ENCODE measurements at regions not wholly inside any gene's neighbourhood (a gene's known extent, or its start where the extent isn't known, plus 50 kb on each side); places are given as distances from the start of the nearest gene placed in this dataset.
A peak's percentile ranks its signal among the peaks of the same experiment; 100 is the strongest.

DNA sequence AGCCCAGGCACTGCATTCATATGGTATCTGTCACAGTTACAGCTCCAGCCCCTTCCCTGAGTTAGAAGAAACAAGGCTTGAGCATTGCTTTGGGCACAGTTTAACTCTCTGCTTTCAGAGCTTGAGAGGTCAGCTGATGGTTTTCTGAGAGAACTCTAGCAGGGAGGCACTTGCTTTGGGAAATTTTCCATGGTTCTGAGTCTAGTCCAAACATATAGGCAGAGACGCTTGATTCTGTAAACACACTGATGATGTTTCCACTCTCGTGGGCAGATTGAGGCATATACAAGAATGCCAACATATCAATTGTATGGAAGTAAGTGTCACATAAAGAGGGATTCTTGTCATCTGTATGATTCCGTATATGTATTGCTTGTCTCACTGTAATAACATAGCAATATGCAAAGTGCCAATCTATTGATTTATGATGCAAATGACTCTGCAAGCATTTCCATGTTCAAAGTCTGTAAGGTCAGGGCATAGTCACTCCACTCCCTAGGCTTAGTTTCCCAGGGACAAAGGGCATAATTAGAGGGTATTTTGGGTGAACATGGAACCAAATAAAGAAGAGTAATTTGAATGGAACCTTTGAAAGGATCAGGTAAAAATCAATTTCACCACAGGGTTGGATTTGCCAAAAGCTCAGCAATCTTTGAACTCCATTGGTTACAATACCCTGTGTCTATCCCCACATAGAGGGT lies 239.0 kb downstream of the INHBA start:
- H3K27me3 ChIP-seq (ENCODE audit: control insufficient read depth in 3 of 3, insufficient read depth in 3 of 3, low read length in 3 of 3) = no peaks in the 10 kb centered on the region
- 70 to 74% (median 71%) methylated on average over 3 of the region's 3 CpGs for WGBS, 3 donors
- no peak overlapping the region for H3K4me3 ChIP-seq (ENCODE audit: low read depth in 1 of 3, low read length in 3 of 3)
- DNase-seq (peak in 1 of 2 donors; percentile 24), FAIRE-seq (no peak)
- H3K9me3 ChIP-seq (ENCODE audit: control insufficient read depth in 2 of 2, insufficient read depth in 1 of 2, low read depth in 1 of 2, low read length in 1 of 2) = no peaks in the 10 kb centered on the region
- no peaks in the 10 kb centered on the region for H3K36me3 ChIP-seq (ENCODE audit: control insufficient read depth in 3 of 3, insufficient read depth in 2 of 3, low read depth in 1 of 3, low read length in 3 of 3)
- H3K4me1 ChIP-seq (ENCODE audit: control insufficient read depth in 3 of 3, insufficient read depth in 2 of 3, low read depth in 1 of 3, low read length in 2 of 3) = no peaks in the 10 kb centered on the region
- H3K27ac ChIP-seq (ENCODE audit: low read depth in 1 of 3, low read length in 2 of 3) = no peak overlapping the region

DNA sequence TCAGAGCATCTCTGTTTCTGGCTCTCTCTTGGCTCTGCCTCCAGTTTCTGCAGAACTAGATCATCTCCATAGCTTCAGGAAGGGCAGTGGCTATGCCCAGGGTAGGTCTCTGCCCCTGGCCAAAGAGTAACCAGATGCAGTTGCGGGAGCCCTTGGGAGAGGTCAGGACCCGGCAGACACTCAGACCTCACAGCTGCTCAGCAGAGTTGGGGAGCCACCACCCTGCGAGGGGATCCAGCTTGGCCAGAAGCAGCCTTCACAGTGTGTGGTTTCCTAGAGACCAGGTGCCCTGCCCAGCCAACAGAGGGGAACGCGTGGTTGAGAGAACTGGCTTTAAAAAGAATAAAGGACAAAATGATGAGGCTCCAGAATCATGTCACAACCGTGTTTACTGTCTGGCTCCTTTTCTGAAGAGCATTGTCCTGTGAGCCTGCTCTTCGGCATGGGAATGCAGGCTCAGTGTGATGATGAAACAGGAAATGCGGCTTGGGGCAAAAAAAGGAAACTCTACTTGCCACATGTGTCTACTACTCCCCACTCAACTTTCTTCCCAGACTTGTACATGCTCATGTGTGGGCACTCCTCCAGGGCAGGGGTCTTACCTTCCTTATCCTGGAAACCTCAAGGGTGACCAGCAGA lies 243.1 kb downstream of the INHBA start:
- Histone ChIP-seq H3K36me3 (ENCODE audit: control insufficient read depth in 3 of 3, insufficient read depth in 2 of 3, low read depth in 1 of 3, low read length in 3 of 3) (no peaks in the 10 kb centered on the region), H3K4me3 (ENCODE audit: low read depth in 1 of 3, low read length in 3 of 3) (no peak overlapping the region), H3K27me3 (ENCODE audit: control insufficient read depth in 3 of 3, insufficient read depth in 3 of 3, low read length in 3 of 3) (no peaks in the 10 kb centered on the region), H3K9me3 (ENCODE audit: control insufficient read depth in 2 of 2, insufficient read depth in 1 of 2, low read depth in 1 of 2, low read length in 1 of 2) (no peaks in the 10 kb centered on the region), H3K27ac (ENCODE audit: low read depth in 1 of 3, low read length in 2 of 3) (no peak overlapping the region), H3K4me1 (ENCODE audit: control insufficient read depth in 3 of 3, insufficient read depth in 2 of 3, low read depth in 1 of 3, low read length in 2 of 3) (no peaks in the 10 kb centered on the region)
- DNase-seq (no peak), FAIRE-seq (no peak)
- WGBS, 3 donors = 67 to 79% (median 73%) methylated on average over 8 of the region's 8 CpGs

DNA sequence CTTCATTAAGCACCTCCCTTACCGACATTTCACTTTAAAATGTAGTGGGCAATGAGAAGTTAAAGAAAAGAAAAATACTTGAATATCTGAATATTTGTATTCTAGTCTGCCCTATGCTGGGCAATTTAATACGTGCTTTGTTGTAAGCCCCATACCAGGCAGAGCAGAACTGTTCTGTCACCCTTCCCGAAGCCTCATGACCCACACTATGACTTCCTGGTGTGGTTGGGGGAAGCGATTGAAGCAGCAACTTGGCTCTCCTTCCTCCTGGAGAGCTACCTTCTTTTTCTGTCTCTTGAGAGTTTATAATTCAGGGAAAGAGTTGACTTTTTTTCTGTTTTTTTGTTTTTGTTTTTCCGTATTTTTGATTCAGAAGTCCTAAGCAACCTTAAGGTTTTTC lies 243.7 kb downstream of the INHBA start:
- Histone ChIP-seq H3K36me3 (ENCODE audit: control insufficient read depth in 3 of 3, insufficient read depth in 2 of 3, low read depth in 1 of 3, low read length in 3 of 3) (no peaks in the 10 kb centered on the region), H3K4me3 (ENCODE audit: low read depth in 1 of 3, low read length in 3 of 3) (no peak overlapping the region), H3K27ac (ENCODE audit: low read depth in 1 of 3, low read length in 2 of 3) (no peak overlapping the region), H3K4me1 (ENCODE audit: control insufficient read depth in 3 of 3, insufficient read depth in 2 of 3, low read depth in 1 of 3, low read length in 2 of 3) (no peaks in the 10 kb centered on the region), H3K27me3 (ENCODE audit: control insufficient read depth in 3 of 3, insufficient read depth in 3 of 3, low read length in 3 of 3) (no peaks in the 10 kb centered on the region), H3K9me3 (ENCODE audit: control insufficient read depth in 2 of 2, insufficient read depth in 1 of 2, low read depth in 1 of 2, low read length in 1 of 2) (no peaks in the 10 kb centered on the region)
- WGBS, 3 donors = 66 to 81% (median 78%) methylated on average over 5 of the region's 5 CpGs
- FAIRE-seq (no peak), DNase-seq (no peak)

DNA sequence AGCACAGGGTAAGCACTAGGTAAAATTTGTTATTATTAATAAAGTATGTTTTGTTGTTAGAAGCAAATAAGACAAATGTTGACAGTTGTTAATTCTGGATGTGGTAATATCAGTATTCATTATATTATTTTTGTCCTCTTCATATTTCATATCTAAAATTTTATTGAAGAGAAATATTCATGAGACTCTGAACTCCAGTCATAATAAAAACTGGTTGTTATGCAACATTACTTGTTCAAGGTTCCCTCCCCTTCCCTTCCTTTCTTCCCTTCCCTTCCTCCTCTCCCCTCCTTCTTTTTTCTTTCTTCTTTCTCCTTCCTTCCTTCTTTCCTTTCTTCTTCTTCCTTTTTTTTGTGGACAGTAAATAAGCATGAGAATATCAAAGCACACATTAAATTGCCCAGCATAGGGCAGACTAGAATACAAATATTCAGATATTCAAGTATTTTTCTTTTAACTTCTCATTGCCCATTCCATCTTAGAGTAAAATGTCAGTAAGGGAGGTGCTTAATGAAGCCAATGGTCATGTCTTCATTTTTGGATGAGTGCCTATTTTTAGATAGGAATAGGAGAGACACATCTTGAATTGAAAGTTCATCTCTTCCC lies 245.0 kb downstream of the INHBA start:
- no peak for DNase-seq
- FAIRE-seq = no peak
- H3K27ac ChIP-seq (ENCODE audit: low read depth in 1 of 3, low read length in 2 of 3) = no peak overlapping the region
- H3K4me3 ChIP-seq (ENCODE audit: low read depth in 1 of 3, low read length in 3 of 3) = no peak overlapping the region
- H3K4me1 ChIP-seq (ENCODE audit: control insufficient read depth in 3 of 3, insufficient read depth in 2 of 3, low read depth in 1 of 3, low read length in 2 of 3) = no peaks in the 10 kb centered on the region
- H3K36me3 ChIP-seq (ENCODE audit: control insufficient read depth in 3 of 3, insufficient read depth in 2 of 3, low read depth in 1 of 3, low read length in 3 of 3) = no peaks in the 10 kb centered on the region
- H3K9me3 ChIP-seq (ENCODE audit: control insufficient read depth in 2 of 2, insufficient read depth in 1 of 2, low read depth in 1 of 2, low read length in 1 of 2) = no peaks in the 10 kb centered on the region
- H3K27me3 ChIP-seq (ENCODE audit: control insufficient read depth in 3 of 3, insufficient read depth in 3 of 3, low read length in 3 of 3) = no peaks in the 10 kb centered on the region

DNA sequence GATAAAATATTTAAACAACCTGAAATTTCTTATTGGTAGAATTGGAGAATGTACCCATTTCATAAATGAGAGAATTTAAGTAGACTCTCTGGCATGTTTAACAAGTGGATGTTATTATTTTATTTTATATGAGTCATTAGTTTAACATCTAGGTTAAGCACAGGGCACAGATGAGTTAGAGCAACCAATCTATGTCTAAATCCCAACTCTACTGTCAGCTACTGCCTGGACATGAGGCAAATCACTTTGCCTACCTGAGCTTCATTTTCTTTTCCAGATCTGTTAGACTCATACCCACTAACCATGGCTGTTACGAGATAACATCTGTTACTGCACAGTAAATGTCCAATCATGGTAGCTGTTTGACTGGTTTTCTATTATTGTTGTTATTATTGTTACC lies 251.1 kb downstream of the INHBA start:
- FAIRE-seq (no peak), DNase-seq (no peak)
- Histone ChIP-seq H3K36me3 (ENCODE audit: control insufficient read depth in 3 of 3, insufficient read depth in 2 of 3, low read depth in 1 of 3, low read length in 3 of 3) (no peaks in the 10 kb centered on the region), H3K4me3 (ENCODE audit: low read depth in 1 of 3, low read length in 3 of 3) (no peak overlapping the region), H3K4me1 (ENCODE audit: control insufficient read depth in 3 of 3, insufficient read depth in 2 of 3, low read depth in 1 of 3, low read length in 2 of 3) (no peaks in the 10 kb centered on the region), H3K9me3 (ENCODE audit: control insufficient read depth in 2 of 2, insufficient read depth in 1 of 2, low read depth in 1 of 2, low read length in 1 of 2) (no peaks in the 10 kb centered on the region), H3K27me3 (ENCODE audit: control insufficient read depth in 3 of 3, insufficient read depth in 3 of 3, low read length in 3 of 3) (no peaks in the 10 kb centered on the region), H3K27ac (ENCODE audit: low read depth in 1 of 3, low read length in 2 of 3) (no peak overlapping the region)
- 85 to 90% (median 87%) methylated on average over 1 of the region's 1 CpG for WGBS, 3 donors

DNA sequence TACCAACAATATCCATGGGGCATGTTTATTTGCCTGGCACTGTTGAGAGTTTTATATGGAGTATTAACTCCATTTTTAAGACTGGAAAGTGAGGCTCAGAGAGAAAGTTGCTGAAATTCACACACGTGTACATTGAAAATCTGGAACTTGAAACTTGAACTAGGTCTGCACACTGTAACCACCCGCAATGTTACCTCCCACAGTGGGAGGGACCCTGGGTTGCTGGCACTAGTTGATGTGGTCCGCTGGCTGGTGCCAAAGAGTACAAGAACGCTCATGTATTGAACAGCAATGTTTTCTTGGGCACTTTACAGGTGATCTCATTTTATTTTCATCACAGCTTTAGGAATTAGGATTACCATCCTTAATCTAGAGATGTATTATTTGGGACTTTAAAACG lies 253.2 kb downstream of the INHBA start:
- FAIRE-seq (no peak), DNase-seq (no peak)
- 84 to 88% (median 86%) methylated on average over 5 of the region's 5 CpGs for WGBS, 3 donors
- H3K27me3 ChIP-seq (ENCODE audit: control insufficient read depth in 3 of 3, insufficient read depth in 3 of 3, low read length in 3 of 3) = no peaks in the 10 kb centered on the region
- no peaks in the 10 kb centered on the region for H3K9me3 ChIP-seq (ENCODE audit: control insufficient read depth in 2 of 2, insufficient read depth in 1 of 2, low read depth in 1 of 2, low read length in 1 of 2)
- H3K4me1 ChIP-seq (ENCODE audit: control insufficient read depth in 3 of 3, insufficient read depth in 2 of 3, low read depth in 1 of 3, low read length in 2 of 3) = no peaks in the 10 kb centered on the region
- H3K36me3 ChIP-seq (ENCODE audit: control insufficient read depth in 3 of 3, insufficient read depth in 2 of 3, low read depth in 1 of 3, low read length in 3 of 3) = no peaks in the 10 kb centered on the region
- no peak overlapping the region for H3K4me3 ChIP-seq (ENCODE audit: low read depth in 1 of 3, low read length in 3 of 3)
- H3K27ac ChIP-seq (ENCODE audit: low read depth in 1 of 3, low read length in 2 of 3) = no peak overlapping the region

DNA sequence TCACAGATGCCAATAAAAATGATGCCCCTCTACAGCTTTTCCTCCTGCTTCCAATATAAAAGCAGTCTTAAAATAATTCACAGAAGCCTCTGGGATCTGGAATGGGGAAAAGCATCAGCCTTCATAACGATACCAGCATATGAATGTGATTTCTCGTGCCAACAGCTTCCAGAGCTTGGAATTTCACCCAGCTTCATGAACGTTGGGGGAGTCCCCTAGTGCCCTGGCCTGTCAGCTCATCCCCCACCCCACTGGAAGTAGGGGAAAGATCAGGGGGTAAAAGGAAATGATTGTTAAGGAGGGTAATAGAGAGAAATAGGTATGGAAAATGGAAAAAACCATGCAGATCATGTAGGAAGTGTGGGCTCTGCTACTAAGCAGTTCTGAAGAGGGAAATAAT lies 253.6 kb downstream of the INHBA start:
- 67 to 72% (median 69%) methylated on average over 3 of the region's 3 CpGs for WGBS, 3 donors
- no peaks in the 10 kb centered on the region for H3K27me3 ChIP-seq (ENCODE audit: control insufficient read depth in 3 of 3, insufficient read depth in 3 of 3, low read length in 3 of 3)
- H3K4me1 ChIP-seq (ENCODE audit: control insufficient read depth in 3 of 3, insufficient read depth in 2 of 3, low read depth in 1 of 3, low read length in 2 of 3) = no peaks in the 10 kb centered on the region
- H3K4me3 ChIP-seq (ENCODE audit: low read depth in 1 of 3, low read length in 3 of 3) = no peak overlapping the region
- no peaks in the 10 kb centered on the region for H3K36me3 ChIP-seq (ENCODE audit: control insufficient read depth in 3 of 3, insufficient read depth in 2 of 3, low read depth in 1 of 3, low read length in 3 of 3)
- FAIRE-seq = no peak
- H3K27ac ChIP-seq (ENCODE audit: low read depth in 1 of 3, low read length in 2 of 3) = no peak overlapping the region
- no peak for DNase-seq
- H3K9me3 ChIP-seq (ENCODE audit: control insufficient read depth in 2 of 2, insufficient read depth in 1 of 2, low read depth in 1 of 2, low read length in 1 of 2) = no peaks in the 10 kb centered on the region

DNA sequence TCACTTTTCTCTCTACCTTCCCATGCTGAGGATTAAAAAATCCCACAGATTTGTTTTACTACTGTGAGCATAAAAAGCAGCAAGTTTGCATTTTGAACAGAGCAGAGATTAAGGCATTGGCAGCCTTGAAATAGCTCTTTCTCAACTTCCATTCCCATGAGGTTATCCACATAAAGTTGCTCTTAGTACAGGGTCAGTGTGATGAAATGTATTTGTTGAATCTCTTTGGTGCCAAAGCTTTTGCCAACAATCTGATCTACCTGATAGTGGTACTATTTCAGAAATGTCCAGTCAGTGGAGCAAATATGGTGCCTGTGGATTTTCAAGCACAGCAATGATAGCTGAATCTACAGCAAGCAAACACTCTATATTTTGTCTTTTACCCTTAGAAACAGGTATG lies 254.8 kb downstream of the INHBA start:
- Histone ChIP-seq H3K27me3 (ENCODE audit: control insufficient read depth in 3 of 3, insufficient read depth in 3 of 3, low read length in 3 of 3) (no peaks in the 10 kb centered on the region), H3K27ac (ENCODE audit: low read depth in 1 of 3, low read length in 2 of 3) (no peak overlapping the region), H3K4me1 (ENCODE audit: control insufficient read depth in 3 of 3, insufficient read depth in 2 of 3, low read depth in 1 of 3, low read length in 2 of 3) (no peaks in the 10 kb centered on the region), H3K4me3 (ENCODE audit: low read depth in 1 of 3, low read length in 3 of 3) (no peak overlapping the region), H3K9me3 (ENCODE audit: control insufficient read depth in 2 of 2, insufficient read depth in 1 of 2, low read depth in 1 of 2, low read length in 1 of 2) (no peaks in the 10 kb centered on the region), H3K36me3 (ENCODE audit: control insufficient read depth in 3 of 3, insufficient read depth in 2 of 3, low read depth in 1 of 3, low read length in 3 of 3) (no peaks in the 10 kb centered on the region)
- DNase-seq (no peak), FAIRE-seq (no peak)
